HFFc6 (cell line): ENCODE measurements at regions not wholly inside any gene's neighbourhood (a gene's known extent, or its start where the extent isn't known, plus 50 kb on each side); places are given as distances from the start of the nearest gene placed in this dataset.

Source experiments
- DNase-seq: peaks from one replicate; pipeline ENCODE4 v3.0.0-alpha.2; 2018
- H3K27ac Mint-ChIP-seq: 2 replicates; pipeline ENCODE4 v1.8.0; 2020; ENCODE audit warnings: mild to moderate bottlenecking, mixed read lengths
- H3K27me3 Mint-ChIP-seq: 2 replicates; pipeline ENCODE4 v1.8.0; 2021; ENCODE audit warnings: mild to moderate bottlenecking, moderate library complexity, mixed read lengths; ENCODE audit not compliant: insufficient read depth
- H3K36me3 Mint-ChIP-seq: 2 replicates; pipeline ENCODE4 v1.8.0; 2021; ENCODE audit warnings: low read depth, mixed read lengths
- H3K4me1 Mint-ChIP-seq: 2 replicates; pipeline ENCODE4 v1.8.0; 2020; ENCODE audit warnings: low read depth, mixed read lengths
- H3K4me3 Mint-ChIP-seq: 2 replicates; pipeline ENCODE4 v1.8.0; 2020; ENCODE audit warnings: mild to moderate bottlenecking, moderate library complexity, mixed read lengths
- H3K9me3 Mint-ChIP-seq: 2 replicates; pipeline ENCODE4 v1.8.0; 2020; ENCODE audit warnings: mild to moderate bottlenecking, mixed read lengths
- TF ChIP-seq, protein P1 (sequence below): fragments of 200-600 bp; sonication (generic); IDR thresholded peaks from 2 replicates; pipeline ENCODE4 v1.5.0; 2021; ENCODE audit warnings: antibody characterized with exemption, mild to moderate bottlenecking

DNA sequence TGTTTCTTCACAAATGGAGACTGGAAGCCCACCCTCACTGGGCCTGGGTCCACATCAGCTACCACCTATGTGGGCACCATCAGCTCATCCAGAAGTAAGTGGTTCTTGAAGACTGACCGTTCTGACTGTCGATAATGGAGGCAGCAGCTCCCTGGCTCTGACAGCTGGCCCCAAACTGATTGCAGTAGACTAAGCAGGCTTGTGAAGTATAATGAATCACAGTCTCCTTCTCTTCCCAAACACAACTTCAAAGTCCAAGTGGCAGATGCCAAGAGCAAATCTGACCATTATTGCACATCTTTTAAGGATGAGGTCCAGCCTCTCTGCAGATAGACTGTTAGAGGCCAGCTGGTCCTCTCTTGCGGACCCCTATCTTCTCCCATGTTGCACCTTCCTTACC is 574.4 kb upstream of the KLF12 start:
- H3K27ac Mint-ChIP-seq = no peak overlapping the region
- no peaks in the 10 kb centered on the region for H3K36me3 Mint-ChIP-seq
- no peak for DNase-seq

DNA sequence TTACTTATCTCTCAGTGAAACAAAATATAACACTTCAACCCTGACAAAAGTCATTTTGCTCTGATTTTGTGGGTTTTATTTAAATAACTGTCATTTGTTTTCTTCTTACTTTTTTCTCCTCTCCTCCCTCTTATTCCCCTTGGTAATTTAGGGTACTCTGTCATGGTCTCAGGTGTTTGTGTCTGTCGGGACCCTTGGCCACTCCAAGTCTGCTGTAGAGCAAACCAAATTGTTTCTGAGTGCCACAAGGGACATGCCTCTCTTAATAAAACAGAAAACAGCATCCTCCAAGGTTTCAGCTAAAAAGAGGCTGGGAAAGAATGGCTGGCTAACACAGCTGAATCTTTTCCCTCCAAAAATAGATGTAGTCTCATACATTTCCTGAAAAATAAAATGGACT is 573.1 kb upstream of the KLF12 start:
- Mint-ChIP-seq H3K27ac (no peak overlapping the region), H3K36me3 (no peaks in the 10 kb centered on the region), H3K9me3 (no peaks in the 10 kb centered on the region), H3K4me3 (no peak overlapping the region), H3K4me1 (no peaks in the 10 kb centered on the region), H3K27me3 (no peaks in the 10 kb centered on the region; the same call in 1 of the 2 replicates)
- DNase-seq = no peak
- TF ChIP-seq, protein P1, sequence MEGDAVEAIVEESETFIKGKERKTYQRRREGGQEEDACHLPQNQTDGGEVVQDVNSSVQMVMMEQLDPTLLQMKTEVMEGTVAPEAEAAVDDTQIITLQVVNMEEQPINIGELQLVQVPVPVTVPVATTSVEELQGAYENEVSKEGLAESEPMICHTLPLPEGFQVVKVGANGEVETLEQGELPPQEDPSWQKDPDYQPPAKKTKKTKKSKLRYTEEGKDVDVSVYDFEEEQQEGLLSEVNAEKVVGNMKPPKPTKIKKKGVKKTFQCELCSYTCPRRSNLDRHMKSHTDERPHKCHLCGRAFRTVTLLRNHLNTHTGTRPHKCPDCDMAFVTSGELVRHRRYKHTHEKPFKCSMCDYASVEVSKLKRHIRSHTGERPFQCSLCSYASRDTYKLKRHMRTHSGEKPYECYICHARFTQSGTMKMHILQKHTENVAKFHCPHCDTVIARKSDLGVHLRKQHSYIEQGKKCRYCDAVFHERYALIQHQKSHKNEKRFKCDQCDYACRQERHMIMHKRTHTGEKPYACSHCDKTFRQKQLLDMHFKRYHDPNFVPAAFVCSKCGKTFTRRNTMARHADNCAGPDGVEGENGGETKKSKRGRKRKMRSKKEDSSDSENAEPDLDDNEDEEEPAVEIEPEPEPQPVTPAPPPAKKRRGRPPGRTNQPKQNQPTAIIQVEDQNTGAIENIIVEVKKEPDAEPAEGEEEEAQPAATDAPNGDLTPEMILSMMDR = no peak

More for the DNA sequence above, 574.4 kb upstream of the KLF12 start:
- no peak overlapping the region for H3K4me3 Mint-ChIP-seq
- H3K27me3 Mint-ChIP-seq = peaks cover 1% of the 10 kb centered on the region
- no peaks in the 10 kb centered on the region for H3K4me1 Mint-ChIP-seq
- TF ChIP-seq, protein P1 = no peak
- H3K9me3 Mint-ChIP-seq = no peaks in the 10 kb centered on the region

DNA sequence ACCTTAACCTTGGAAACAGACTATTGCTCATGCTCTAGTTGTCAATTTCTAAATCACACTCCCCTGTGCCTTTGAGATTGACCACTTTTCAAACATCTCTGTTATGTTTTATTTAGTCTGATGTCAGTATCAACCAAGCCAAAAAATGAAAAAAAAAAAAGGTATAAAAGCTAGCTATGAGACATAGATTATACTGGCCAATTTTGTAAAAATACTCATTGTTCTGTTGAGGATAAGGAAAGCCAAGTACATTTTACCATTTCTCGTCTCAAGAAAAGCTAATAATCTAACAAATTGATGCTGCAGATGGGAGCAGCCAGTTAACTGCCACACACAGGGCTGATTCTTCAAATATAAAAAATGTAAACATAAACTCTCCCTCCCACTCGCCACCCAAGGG is 572.6 kb upstream of the KLF12 start:
- Mint-ChIP-seq H3K9me3 (no peaks in the 10 kb centered on the region), H3K4me3 (no peak overlapping the region), H3K27me3 (no peaks in the 10 kb centered on the region; the same call in 1 of the 2 replicates), H3K4me1 (no peaks in the 10 kb centered on the region), H3K36me3 (no peaks in the 10 kb centered on the region), H3K27ac (no peak overlapping the region)
- TF ChIP-seq, protein P1 = no peak
- no peak for DNase-seq

DNA sequence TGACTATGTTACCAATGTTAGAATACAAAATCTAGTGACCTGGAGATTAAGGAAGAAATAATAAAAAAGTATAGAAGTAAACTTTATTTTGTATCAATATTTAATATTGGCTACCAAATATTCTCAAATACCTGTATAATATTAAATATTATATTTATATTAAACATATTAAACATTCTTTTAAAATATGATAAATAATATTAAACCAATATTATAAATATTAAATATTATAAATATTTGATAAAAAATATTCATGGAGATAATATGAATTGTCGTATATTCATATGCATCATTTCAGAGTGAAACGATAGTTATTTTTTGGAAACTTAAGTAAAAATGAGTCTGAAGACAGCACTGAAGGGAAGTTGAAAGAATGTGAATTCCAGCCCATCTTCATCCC is 571.2 kb upstream of the KLF12 start:
- H3K9me3 Mint-ChIP-seq = no peaks in the 10 kb centered on the region
- H3K4me1 Mint-ChIP-seq = no peaks in the 10 kb centered on the region
- no peak overlapping the region for H3K4me3 Mint-ChIP-seq
- TF ChIP-seq, protein P1 = no peak
- H3K27me3 Mint-ChIP-seq = no peaks in the 10 kb centered on the region; the same call in 1 of the 2 replicates
- H3K36me3 Mint-ChIP-seq = no peaks in the 10 kb centered on the region
- DNase-seq = no peak
- H3K27ac Mint-ChIP-seq = no peak overlapping the region

DNA sequence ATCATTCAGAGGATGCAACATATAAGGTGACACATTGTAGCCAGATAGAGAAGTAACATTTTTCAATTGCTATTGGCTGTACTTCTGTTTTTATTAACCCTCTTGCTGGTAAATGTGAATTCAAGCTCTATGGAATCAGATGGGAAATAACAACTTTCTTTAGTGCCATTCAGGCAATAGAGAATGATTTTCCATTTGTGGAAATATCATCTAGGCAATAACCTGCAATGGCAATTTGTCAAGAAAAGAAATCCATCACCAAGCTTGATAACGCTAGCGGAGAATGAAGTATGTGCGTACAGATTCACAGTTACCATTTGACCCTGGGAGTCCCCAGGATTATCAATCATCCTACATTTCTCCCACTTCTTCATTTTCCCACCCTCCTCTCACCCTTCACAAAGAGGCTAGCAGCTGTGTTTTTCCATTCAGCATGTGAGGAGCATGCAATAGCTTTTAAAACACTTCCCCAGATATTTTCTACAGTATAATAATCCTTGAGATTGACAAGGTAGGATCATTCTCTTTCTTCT is 569.7 kb upstream of the KLF12 start:
- no peaks in the 10 kb centered on the region for H3K4me1 Mint-ChIP-seq
- H3K27me3 Mint-ChIP-seq = no peaks in the 10 kb centered on the region; the same call in 1 of the 2 replicates
- H3K27ac Mint-ChIP-seq = no peak overlapping the region
- no peaks in the 10 kb centered on the region for H3K9me3 Mint-ChIP-seq
- no peak overlapping the region for H3K4me3 Mint-ChIP-seq
- H3K36me3 Mint-ChIP-seq = no peaks in the 10 kb centered on the region
- TF ChIP-seq, protein P1 = no peak
- DNase-seq = no peak
